ENCODE measurements at regions not wholly inside any gene's neighbourhood (a gene's known extent, or its start where the extent isn't known, plus 50 kb on each side); places are given as distances from the start of the nearest gene placed in this dataset.

- no peak for TF ChIP-seq POLR2A (IDR thresholded peaks at IDR 0.05)
- no peak for TF ChIP-seq CTCF (IDR thresholded peaks at IDR 0.05)
These were observed 302.4 kb downstream of the SEC14L1 start for GRCh38 chr17:77442976-77443747.

Data from stomach (tissue), 4 donors.